Lung (tissue), 11 donors: ENCODE measurements at regions not wholly inside any gene's neighbourhood (a gene's known extent, or its start where the extent isn't known, plus 50 kb on each side); places are given as distances from the start of the nearest gene placed in this dataset.

ENCODE experiments used
- ATAC-seq: fragments of 200-7000 bp; cut with Tn5 transposase; one replicate; pipeline ENCODE4 v1.9.1; 2020; ENCODE audit warnings: moderate number of reproducible peaks; ENCODE audit not compliant: insufficient read depth, low FRiP score
- DNase-seq, 3 donors: peaks; one replicate each; pipeline ENCODE4 v3.0.0-alpha.2; 2013 to 2017
- H3K27ac ChIP-seq, 2 donors: one replicate each; pipeline ENCODE4 v1.5.1; 2013; ENCODE audit warnings: mild to moderate bottlenecking in 2 of 2, moderate library complexity in 2 of 2, control low read depth in 1 of 2, inconsistent platforms in 1 of 2, low read depth in 1 of 2, low read length in 1 of 2
- H3K27me3 ChIP-seq, 3 donors: one replicate each; pipeline ENCODE4 v1.5.1; 2013; ENCODE audit warnings: low read length in 2 of 3; ENCODE audit not compliant: control insufficient read depth in 3 of 3, insufficient read depth in 3 of 3
- H3K36me3 ChIP-seq, 4 donors: one replicate each; pipeline ENCODE4 v1.5.1; 2013; ENCODE audit warnings: low read length in 4 of 4, mild to moderate bottlenecking in 1 of 4, moderate library complexity in 1 of 4; ENCODE audit not compliant: control insufficient read depth in 4 of 4, insufficient read depth in 4 of 4
- H3K4me1 ChIP-seq, 5 donors: one replicate each; pipeline ENCODE4 v1.5.1; 2013; ENCODE audit warnings: low read length in 5 of 5, mild to moderate bottlenecking in 2 of 5, moderate library complexity in 1 of 5; ENCODE audit not compliant: control insufficient read depth in 5 of 5, insufficient read depth in 5 of 5
- H3K4me3 ChIP-seq: one replicate; pipeline ENCODE4 v1.5.1; 2013; ENCODE audit warnings: mild to moderate bottlenecking, control low read depth, moderate library complexity
- H3K9ac ChIP-seq, 2 donors: one replicate each; pipeline ENCODE4 v1.5.1; 2013; ENCODE audit warnings: low read length in 2 of 2, control low read depth in 1 of 2; ENCODE audit not compliant: insufficient read depth in 1 of 2
- H3K9me3 ChIP-seq, 4 donors: one replicate each; pipeline ENCODE4 v1.5.1; 2013; ENCODE audit warnings: low read length in 3 of 4, mild to moderate bottlenecking in 1 of 4, moderate library complexity in 1 of 4; ENCODE audit not compliant: control insufficient read depth in 4 of 4, insufficient read depth in 3 of 4
- WGBS, 2 donors: extraction: QIAGEN DNeasy Blood & Tissue Kit; methylation state at CpG; one replicate each; pipeline ENCODE4 v1.1.7; 2013; 5-methylcytosine and 5-hydroxymethylcytosine counted together
- TF ChIP-seq, protein P1 (sequence below): IDR thresholded peaks from 2 replicates; pipeline ENCODE4 v1.5.1; 2012; ENCODE audit warnings: mild to moderate bottlenecking; ENCODE audit errors: control extremely low read depth, extremely low read depth
- donor health status: control.
- donor health status: control.
- donor health status: Bipolar disorder and iron deficiency.
- donor health status: healthy.
- donor health status: DM: yes; HTN: yes; CAD: no.

DNA sequence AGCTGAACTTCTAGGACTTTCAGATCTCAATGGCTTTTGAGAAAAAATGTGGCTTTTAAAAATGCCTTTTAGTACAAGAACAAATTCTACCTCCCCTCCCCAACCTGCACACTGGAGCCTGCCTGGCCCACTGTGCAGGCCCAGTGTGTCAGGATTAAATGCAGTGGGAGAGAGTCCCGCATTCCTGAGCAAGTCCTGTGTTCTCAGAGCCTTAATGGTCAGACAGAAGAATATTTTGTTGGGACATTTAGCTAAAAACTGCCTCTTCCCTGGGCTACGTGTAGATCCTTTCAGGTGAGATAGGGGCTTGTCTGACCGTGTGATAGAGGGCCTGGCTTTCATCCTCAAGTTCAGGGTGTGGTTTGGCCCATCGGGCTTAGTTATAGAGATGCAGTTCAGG, 63.1 kb upstream of the ESRRB start:
- Histone ChIP-seq H3K9ac (no peak overlapping the region), H3K4me3 (no peak overlapping the region), H3K27ac (no peak overlapping the region), H3K27me3 (peaks cover 0 to 8% (median 5%) of the 10 kb centered on the region in 3 donors), H3K9me3 (no peaks in the 10 kb centered on the region), H3K4me1 (peaks cover 0 to 24% (median 0%) of the 10 kb centered on the region in 5 donors), H3K36me3 (no peaks in the 10 kb centered on the region)
- DNase-seq (no peak), ATAC-seq (no peak)
- TF ChIP-seq, protein P1, sequence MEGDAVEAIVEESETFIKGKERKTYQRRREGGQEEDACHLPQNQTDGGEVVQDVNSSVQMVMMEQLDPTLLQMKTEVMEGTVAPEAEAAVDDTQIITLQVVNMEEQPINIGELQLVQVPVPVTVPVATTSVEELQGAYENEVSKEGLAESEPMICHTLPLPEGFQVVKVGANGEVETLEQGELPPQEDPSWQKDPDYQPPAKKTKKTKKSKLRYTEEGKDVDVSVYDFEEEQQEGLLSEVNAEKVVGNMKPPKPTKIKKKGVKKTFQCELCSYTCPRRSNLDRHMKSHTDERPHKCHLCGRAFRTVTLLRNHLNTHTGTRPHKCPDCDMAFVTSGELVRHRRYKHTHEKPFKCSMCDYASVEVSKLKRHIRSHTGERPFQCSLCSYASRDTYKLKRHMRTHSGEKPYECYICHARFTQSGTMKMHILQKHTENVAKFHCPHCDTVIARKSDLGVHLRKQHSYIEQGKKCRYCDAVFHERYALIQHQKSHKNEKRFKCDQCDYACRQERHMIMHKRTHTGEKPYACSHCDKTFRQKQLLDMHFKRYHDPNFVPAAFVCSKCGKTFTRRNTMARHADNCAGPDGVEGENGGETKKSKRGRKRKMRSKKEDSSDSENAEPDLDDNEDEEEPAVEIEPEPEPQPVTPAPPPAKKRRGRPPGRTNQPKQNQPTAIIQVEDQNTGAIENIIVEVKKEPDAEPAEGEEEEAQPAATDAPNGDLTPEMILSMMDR: no peak
- WGBS, 2 donors: 63 to 67% methylated on average over 4 of the region's 4 CpGs

DNA sequence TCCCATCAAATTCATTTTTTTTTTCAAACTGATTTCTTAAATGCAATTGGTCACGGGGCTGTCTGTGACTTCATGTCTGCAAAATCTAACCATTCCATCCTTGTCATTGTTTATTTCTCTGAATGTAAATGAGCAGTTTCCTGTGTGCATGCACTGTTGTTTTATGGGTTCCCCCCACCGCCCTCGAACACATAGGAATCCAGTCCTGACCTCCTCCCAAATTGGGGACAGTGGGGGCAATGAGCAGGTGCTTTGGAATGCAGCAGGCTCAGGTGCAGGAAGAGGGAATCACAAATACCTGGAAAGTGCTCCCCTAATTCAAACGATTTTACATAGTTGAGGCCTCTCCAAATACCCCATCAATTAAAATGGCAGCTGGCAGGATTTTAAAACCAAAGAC, 62.6 kb upstream of the ESRRB start:
- no peak for DNase-seq
- peaks cover 0 to 24% (median 0%) of the 10 kb centered on the region in 5 donors for H3K4me1 ChIP-seq
- no peak overlapping the region for H3K27ac ChIP-seq
- H3K36me3 ChIP-seq: no peaks in the 10 kb centered on the region
- no peak overlapping the region for H3K9ac ChIP-seq
- whole genome bisulfite sequencing, 2 donors: 47 to 49% methylated on average over 4 of the region's 4 CpGs
- TF ChIP-seq, protein P1: no peak
- no peak overlapping the region for H3K4me3 ChIP-seq
- H3K9me3 ChIP-seq: no peaks in the 10 kb centered on the region
- H3K27me3 ChIP-seq: peaks cover 0 to 8% (median 5%) of the 10 kb centered on the region in 3 donors
- ATAC-seq: no peak

DNA sequence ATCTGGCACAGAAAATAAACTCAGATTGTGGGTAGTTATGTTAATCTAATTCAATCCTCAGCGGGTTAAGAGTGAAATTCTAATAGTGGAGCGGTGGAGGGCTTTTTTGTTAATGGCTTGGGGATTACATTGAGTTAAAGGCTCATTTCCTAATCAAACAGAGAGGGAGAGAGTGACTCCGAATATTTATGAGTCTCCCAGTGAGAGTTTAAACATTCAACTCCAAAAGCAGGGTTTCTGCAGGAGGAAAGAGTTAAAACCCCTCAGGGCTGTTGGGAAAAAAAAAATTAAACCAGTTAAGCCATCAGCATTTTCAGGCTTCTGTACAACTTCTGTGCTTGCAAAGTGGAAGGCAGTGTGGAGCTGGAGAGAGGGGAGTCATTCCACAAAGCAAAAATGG, 62.1 kb upstream of the ESRRB start:
- no peaks in the 10 kb centered on the region for H3K36me3 ChIP-seq
- ATAC-seq (no peak), DNase-seq (no peak)
- H3K27ac ChIP-seq: no peak overlapping the region
- no peak overlapping the region for H3K4me3 ChIP-seq
- WGBS, 2 donors: 64 to 72% methylated on average over 3 of the region's 3 CpGs
- H3K27me3 ChIP-seq: peaks cover 0 to 8% (median 5%) of the 10 kb centered on the region in 3 donors
- no peak overlapping the region for H3K9ac ChIP-seq
- H3K4me1 ChIP-seq: peaks cover 0 to 24% (median 0%) of the 10 kb centered on the region in 5 donors
- TF ChIP-seq, protein P1: no peak
- no peaks in the 10 kb centered on the region for H3K9me3 ChIP-seq

DNA sequence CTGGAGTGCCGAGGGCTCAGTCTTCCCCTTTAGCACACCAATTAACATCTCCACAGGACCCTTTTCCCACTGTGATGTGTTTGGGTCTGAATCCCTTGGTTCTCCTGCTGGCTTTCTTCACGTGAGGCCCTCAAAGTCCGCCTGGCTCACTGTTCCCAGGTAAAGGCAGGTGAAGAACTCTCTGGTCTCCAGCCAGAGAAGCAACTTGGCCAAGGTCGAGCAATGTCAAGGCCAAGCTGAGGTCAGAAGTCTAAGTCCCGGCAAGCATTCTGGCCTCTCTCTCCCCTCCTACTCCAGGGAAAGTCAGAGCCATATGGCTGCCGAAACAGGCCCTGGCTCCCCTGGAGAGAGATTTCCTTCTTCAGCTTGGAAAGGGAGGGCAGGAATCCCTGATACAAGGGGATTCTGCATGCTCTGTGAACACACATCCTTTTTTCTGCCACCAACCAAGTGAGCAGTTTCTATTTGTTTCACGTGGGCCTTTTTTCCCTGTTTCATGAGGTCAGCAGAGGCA, 61.4 kb upstream of the ESRRB start:
- no peak for ATAC-seq
- H3K4me1 ChIP-seq: peaks cover 0 to 24% (median 0%) of the 10 kb centered on the region in 5 donors
- 68 to 72% methylated on average over 7 of the region's 7 CpGs for WGBS, 2 donors
- H3K36me3 ChIP-seq: no peaks in the 10 kb centered on the region
- no peak overlapping the region for H3K9ac ChIP-seq
- no peaks in the 10 kb centered on the region for H3K9me3 ChIP-seq
- H3K4me3 ChIP-seq: no peak overlapping the region
- TF ChIP-seq, protein P1: no peak
- no peak for DNase-seq
- no peak overlapping the region for H3K27ac ChIP-seq
- peaks cover 0 to 8% (median 5%) of the 10 kb centered on the region in 3 donors for H3K27me3 ChIP-seq
